HG03442 (cell line): ENCODE measurements at regions not wholly inside any gene's neighbourhood (a gene's known extent, or its start where the extent isn't known, plus 50 kb on each side); places are given as distances from the start of the nearest gene placed in this dataset.

Experiments used
- ATAC-seq: cut with Tn5 transposase; IDR thresholded peaks from one replicate; pipeline ENCODE4 v1.9.1; 2021; ENCODE audit warnings: mild to moderate bottlenecking, moderate library complexity; ENCODE audit not compliant: unreplicated experiment

GRCh38 chr10:118501637-118502440 is 93.6 kb downstream of the PRLHR start:
- ATAC-seq: no peak

GRCh38 chr10:118501171-118501570 is 94.3 kb downstream of the PRLHR start:
- ATAC-seq: no peak

GRCh38 chr10:118500477-118501104 is 94.9 kb downstream of the PRLHR start:
- no peak for ATAC-seq

GRCh38 chr10:118499186-118499585 is 96.3 kb downstream of the PRLHR start:
- ATAC-seq: no peak

GRCh38 chr10:118498623-118499022 is 96.8 kb downstream of the PRLHR start:
- ATAC-seq: no peak

- no peak for ATAC-seq
Observed at GRCh38 chr10:118497227-118497626, 98.2 kb downstream of the PRLHR start.

- ATAC-seq: no peak
Observed at GRCh38 chr10:118496525-118496924, 98.9 kb downstream of the PRLHR start.

- ATAC-seq: no peak
Observed at GRCh38 chr10:118495499-118495898, 99.9 kb downstream of the PRLHR start.

- ATAC-seq: no peak
Observed at GRCh38 chr10:118491055-118491454, 104.4 kb downstream of the PRLHR start.

GRCh38 chr10:118488710-118489497 is 106.5 kb downstream of the PRLHR start:
- ATAC-seq: no peak

GRCh38 chr10:118485641-118486040 is 109.8 kb downstream of the PRLHR start:
- ATAC-seq: no peak

GRCh38 chr10:118484152-118484871 is 111.1 kb downstream of the PRLHR start:
- ATAC-seq: no peak

- no peak for ATAC-seq
Observed at GRCh38 chr10:118483496-118483895, 112.0 kb downstream of the PRLHR start.

GRCh38 chr10:118482393-118483331 is 112.8 kb downstream of the PRLHR start:
- ATAC-seq: no peak

GRCh38 chr10:118481871-118482270 is 113.6 kb downstream of the PRLHR start:
- ATAC-seq: no peak

GRCh38 chr10:118475214-118475613 is 120.2 kb downstream of the PRLHR start:
- no peak for ATAC-seq

GRCh38 chr10:118474111-118474510 is 121.3 kb downstream of the PRLHR start:
- no peak for ATAC-seq

- ATAC-seq: no peak
Observed at GRCh38 chr10:118473305-118473960, 122.0 kb downstream of the PRLHR start.
